ENCODE measurements at regions not wholly inside any gene's neighbourhood (a gene's known extent, or its start where the extent isn't known, plus 50 kb on each side); places are given as distances from the start of the nearest gene placed in this dataset.
A peak's percentile ranks its signal among the peaks of the same experiment; 100 is the strongest.

GRCh38 chr4:102441978-102442911, 58.9 kb upstream of the NFKB1 start:
- DNase-seq: peak; percentile 49

GRCh38 chr4:102444752-102445151, 56.4 kb upstream of the NFKB1 start:
- DNase-seq: no peak

- DNase-seq: no peak
Observed at GRCh38 chr4:102445213-102445612, 55.9 kb upstream of the NFKB1 start.

GRCh38 chr4:102447413-102447812, 53.7 kb upstream of the NFKB1 start:
- peak; percentile 49 for DNase-seq

GRCh38 chr4:102449751-102450352, 51.3 kb upstream of the NFKB1 start:
- peak; percentile 79 for DNase-seq

- no peak for DNase-seq
Observed at GRCh38 chr4:102451266-102451665, 49.9 kb upstream of the NFKB1 start.
